Loucy (cell line): ENCODE measurements at regions not wholly inside any gene's neighbourhood (a gene's known extent, or its start where the extent isn't known, plus 50 kb on each side); places are given as distances from the start of the nearest gene placed in this dataset.

Source experiments
- EZH2phosphoT487 ChIP-seq: fragments of 200-600 bp; IDR thresholded peaks from 2 replicates; pipeline ENCODE4 v1.6.1; 2018; ENCODE audit warnings: antibody characterized with exemption, mild to moderate bottlenecking, moderate library complexity, borderline replicate concordance
- TF ChIP-seq, protein P1 (sequence below): fragments of 200-600 bp; sonication (generic); conservative IDR thresholded peaks from 2 replicates; pipeline ENCODE4 v1.5.1; 2014; ENCODE audit warnings: mild to moderate bottlenecking, antibody characterized with exemption, low read length

DNA sequence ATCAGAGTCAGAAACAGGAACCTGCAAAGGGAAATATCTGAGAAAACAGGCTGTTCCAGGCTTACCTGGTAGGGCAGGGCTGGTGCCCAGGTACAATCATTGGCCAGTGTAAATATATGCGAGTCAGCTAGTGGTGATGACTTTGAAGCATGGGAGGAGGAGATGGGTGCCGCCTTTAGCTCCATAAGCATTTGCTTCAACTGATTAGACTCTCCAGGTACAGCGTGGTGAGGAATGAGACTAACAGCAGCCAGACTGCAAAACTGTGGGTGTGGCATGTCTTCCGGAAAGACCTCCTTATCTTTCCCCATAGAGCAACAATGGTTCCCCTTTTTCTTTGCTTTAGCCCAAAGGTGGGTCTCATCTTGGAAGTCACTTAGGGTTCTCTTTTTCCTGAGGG is 137.2 kb downstream of the LRIG2 start:
- TF ChIP-seq EZH2phosphoT487, result no peak
- TF ChIP-seq, protein P1, sequence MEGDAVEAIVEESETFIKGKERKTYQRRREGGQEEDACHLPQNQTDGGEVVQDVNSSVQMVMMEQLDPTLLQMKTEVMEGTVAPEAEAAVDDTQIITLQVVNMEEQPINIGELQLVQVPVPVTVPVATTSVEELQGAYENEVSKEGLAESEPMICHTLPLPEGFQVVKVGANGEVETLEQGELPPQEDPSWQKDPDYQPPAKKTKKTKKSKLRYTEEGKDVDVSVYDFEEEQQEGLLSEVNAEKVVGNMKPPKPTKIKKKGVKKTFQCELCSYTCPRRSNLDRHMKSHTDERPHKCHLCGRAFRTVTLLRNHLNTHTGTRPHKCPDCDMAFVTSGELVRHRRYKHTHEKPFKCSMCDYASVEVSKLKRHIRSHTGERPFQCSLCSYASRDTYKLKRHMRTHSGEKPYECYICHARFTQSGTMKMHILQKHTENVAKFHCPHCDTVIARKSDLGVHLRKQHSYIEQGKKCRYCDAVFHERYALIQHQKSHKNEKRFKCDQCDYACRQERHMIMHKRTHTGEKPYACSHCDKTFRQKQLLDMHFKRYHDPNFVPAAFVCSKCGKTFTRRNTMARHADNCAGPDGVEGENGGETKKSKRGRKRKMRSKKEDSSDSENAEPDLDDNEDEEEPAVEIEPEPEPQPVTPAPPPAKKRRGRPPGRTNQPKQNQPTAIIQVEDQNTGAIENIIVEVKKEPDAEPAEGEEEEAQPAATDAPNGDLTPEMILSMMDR, result no peak
